GM21529 (cell line): ENCODE measurements at regions not wholly inside any gene's neighbourhood (a gene's known extent, or its start where the extent isn't known, plus 50 kb on each side); places are given as distances from the start of the nearest gene placed in this dataset.

Experiments used
- ATAC-seq: cut with Tn5 transposase; IDR thresholded peaks from one replicate; pipeline ENCODE4 v1.9.1; 2021; ENCODE audit not compliant: unreplicated experiment

GRCh38 chr3:22565393-22565792 is 637.7 kb upstream of the UBE2E2 start:
- no peak for ATAC-seq

DNA sequence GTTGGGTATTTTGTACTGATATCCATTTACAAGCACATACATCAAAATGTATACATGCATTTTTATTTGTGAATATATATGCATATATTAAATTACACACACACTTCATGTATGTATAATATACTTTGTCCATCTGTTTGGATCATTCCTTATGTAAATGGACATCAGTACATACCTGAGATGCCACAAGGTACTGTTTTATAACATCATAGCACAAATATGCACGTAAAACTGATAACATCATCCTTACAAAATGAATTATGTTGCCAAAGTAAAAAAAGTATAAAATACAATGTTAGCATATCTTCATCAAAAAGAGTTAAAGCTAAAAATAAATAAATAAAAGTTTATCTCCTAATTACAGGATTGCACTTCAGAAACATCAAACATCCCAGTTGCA is 634.8 kb upstream of the UBE2E2 start:
- no peak for ATAC-seq

GRCh38 chr3:22569570-22569969 is 633.6 kb upstream of the UBE2E2 start:
- ATAC-seq: no peak

GRCh38 chr3:22581007-22581406 is 622.1 kb upstream of the UBE2E2 start:
- no peak for ATAC-seq

DNA sequence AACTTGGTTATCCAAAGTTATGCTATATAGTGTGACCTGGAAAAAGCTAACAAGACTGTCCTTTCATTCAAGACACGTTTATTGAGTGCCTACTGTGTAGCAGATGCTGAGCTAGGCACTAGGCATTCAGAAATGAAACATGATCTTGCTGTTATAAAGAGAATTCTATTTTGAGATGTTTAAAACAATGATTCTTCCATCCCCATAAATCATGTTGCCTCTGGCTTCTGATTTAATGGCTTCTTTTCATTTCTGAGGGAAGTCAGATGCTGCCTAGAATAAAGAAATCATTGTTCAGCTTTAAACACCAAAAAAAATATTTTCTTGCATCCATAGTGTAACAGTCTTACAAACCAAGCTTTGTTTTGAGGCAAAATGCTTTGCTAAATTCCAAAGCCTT is 620.9 kb upstream of the UBE2E2 start:
- no peak for ATAC-seq

DNA sequence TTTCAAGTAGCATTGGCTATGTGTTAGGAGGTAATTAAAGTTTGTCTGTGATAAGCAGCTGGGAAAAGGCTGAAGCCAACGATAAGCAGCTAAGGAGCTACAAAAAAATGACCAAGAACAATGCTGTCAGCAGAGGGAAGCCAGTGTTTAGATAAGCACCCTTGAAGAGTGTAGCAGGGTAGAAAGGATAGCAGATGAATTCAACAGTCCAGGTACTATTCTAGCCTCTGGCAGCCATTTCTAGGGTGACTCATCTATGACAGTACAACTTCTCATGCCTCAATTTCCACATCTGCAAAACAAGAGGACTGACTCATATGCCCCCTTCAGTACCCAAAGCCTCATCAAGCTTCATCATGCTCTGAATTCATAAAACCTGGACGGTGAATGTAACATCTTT is 617.6 kb upstream of the UBE2E2 start:
- no peak for ATAC-seq

DNA sequence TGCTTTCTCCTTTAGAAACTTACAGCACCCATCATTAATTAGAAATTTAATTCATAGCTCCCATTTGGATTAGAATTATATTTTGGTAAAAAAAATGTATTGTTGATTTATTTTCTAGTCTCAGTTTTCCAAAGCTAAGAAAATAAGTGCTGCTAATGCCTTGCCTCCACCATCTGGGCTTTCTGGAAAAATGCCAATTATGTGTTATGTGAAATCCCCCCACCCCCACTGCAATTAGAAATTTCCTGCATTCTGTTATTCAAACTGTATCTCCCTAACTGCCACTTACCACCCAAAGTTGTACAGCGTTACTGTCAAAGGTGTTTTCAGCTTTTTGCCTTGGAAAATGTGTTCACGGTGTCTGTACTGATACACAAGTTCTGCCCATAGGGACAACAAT is 617.2 kb upstream of the UBE2E2 start:
- ATAC-seq: no peak

DNA sequence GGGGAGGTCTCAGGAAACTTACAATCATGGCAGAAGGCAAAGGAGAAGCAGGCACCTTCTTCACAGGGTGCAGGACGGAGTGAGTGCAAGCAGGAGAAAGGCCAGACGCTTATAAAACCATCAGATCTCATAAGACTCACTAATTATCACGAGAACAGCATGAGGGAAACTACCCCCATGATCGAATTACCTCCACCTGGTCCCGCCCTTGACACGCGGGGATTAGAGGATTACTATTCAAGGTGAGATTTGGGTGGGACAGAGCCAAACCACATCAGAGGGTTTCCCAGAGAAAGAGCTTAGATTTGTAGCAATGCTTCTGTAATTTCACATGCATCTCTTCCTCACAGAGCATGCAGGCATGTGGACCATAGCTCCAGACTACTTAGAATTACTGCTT is 615.7 kb upstream of the UBE2E2 start:
- no peak for ATAC-seq

DNA sequence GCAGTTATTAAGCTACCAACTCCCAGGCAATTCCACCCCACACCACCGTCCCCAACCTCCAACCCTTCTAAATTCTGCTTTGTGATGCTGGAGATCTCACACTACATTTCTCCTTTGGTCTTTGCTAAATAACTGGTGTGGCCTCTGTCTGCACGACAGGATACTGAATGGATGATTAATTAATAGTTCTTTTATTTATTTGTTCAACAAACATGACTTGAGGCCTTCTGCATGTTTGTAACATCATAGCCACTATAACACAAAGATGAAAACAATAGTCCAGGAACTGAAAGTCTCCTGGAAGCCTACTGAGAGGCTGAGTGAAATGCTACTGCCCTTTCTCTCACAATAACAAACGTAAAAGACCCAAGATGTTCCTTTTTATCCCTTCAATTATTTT is 609.5 kb upstream of the UBE2E2 start:
- no peak for ATAC-seq

DNA sequence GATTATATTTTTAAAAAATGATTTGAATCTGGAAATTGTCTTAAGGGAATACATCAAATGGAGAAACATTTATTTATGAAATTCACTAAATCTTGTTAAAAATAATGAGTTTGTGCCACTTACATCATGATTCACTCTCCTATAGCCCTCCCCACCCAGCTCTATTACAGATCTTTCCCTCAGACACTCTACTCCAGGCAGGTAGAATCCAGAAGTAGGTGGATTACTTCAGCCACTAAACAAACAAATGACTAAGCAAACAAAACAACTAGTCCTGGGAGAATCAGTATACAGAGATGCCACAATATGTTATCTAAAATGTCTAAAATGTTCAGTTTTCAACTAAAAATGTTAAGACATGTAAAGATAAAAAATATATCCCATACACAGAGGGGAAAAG is 608.1 kb upstream of the UBE2E2 start:
- ATAC-seq: no peak

DNA sequence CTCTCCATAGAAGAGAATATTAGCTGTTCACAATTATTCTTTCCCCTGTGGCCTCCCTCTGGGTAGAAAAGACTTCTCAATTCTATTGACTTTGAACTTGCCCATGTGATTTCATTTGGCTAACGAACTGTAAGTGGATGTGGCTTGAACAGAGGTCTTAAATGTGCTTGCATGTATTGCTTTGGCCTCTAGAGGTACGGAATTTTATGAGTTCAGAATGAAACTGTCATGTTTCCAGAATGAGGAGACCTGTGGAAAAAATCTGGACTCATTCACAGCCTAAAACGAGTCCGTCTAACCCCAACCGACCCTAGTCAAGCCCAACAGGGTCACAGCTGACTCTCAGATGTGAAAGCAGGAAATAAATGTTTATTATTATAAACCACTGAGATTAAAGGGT is 596.7 kb upstream of the UBE2E2 start:
- ATAC-seq: no peak

DNA sequence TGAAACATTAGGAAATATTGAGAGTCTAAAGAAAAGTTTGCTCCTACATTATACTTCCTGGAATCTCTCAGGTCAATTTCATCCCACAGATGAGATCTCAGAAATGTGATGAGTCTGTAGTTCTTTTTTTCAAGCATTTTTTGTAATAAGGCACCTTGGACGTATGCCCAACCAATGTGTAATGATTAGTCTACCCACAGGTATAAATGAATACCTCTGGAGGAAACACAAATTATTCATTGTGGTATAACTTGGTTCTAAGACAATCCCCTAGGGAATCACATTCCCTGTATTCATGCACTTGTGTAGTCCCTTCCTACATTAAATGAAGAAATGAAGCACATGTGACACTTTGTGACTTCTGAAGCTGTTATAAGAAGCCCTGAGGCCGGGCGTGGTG is 596.2 kb upstream of the UBE2E2 start:
- ATAC-seq: no peak

DNA sequence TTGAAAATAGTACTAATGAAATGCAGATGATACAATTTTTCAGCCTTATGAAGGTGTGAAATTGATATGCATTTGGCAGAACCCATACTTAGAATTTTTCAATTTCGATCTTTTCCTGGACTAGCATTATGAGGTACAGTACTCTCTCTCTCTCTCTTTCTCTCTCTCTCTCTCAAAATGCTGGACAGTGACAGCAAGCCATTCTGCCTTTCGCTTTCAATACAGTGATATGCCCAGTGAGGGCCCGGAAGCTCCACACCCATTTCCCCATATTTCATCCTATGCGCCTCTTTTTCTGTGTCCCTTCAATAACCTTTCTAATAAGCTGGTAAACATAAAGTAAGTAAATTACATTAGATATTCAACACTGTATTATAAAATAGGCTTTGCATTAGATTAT is 595.0 kb upstream of the UBE2E2 start:
- ATAC-seq: no peak

DNA sequence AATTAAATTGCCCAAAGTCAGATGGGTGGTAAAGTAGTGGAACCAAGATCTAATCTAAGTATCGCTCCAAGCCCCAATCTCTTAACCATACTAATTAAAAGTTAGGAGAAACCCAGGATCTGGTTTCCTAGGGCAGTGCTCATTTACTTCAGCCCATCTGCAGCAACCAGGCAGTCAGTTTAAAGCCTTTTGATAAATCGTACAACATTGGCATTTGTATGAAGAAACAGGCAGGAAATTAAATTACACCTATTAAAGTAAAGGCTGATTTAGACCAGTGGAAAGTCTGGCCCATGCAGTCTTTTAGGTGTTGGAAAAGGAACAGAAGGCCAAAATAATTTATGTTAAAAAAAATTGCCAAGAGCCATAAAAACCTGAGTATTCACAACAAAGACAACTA is 594.4 kb upstream of the UBE2E2 start:
- no peak for ATAC-seq

- ATAC-seq: no peak
Measured at GRCh38 chr3:22609139-22609538, 594.0 kb upstream of the UBE2E2 start.

DNA sequence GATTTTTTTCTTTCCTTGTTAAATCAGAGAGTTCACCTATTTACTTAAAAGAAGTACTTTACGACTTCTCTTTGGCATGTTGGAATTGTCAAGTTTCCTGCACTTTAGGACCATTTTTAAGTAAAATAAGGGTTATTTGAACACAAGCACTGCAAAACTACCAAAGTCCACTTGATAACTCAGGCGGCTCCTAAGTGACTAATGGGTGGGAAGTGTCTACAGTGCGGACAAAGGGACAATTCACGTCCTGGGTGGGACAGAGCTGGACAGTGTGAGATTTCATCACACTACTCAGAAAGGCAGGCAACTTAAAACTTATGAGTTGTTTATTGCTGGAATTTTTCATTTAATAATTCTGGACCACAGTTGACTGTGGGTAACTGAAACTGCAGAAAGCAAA is 590.2 kb upstream of the UBE2E2 start:
- ATAC-seq: no peak

DNA sequence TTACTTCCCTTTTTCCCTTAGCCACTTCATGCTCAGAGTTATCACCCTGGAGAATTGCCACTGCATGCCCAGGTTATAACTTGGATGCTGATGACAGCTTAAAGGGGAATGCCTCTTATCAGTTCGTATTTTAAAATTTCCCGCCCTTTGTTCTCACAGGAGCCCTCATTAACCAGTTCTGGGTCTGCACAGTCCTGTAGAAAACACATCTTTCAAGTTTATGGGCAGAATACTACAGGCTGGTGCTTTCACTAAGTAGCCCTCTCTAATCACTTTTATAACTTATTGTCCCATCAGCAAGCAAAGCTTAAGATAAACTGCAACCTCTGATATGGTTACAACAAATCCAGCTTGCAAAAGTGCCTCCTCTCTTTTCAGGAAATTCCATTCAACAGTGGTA is 587.3 kb upstream of the UBE2E2 start:
- no peak for ATAC-seq

DNA sequence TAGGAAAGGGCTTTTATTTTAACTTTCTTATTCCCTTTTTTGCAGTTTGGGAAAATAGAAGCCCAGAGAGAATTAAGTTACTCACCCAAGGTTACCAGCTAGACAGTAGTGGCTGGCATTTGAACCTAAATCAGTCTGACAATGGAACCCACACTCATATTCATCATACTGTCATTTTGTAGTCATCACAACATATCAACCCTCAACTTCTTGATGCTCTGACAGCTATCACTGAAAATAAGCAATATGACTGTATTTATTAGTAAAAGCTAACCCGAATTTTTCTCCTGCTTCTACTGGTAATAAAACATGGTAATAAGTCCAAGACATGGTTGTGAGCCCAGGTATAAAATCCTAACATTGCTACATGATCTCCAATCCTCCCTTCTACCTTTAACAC is 585.8 kb upstream of the UBE2E2 start:
- no peak for ATAC-seq

- no peak for ATAC-seq
Measured at GRCh38 chr3:22620498-22620897, 582.6 kb upstream of the UBE2E2 start.

- no peak for ATAC-seq
Measured at GRCh38 chr3:22621205-22621809, 581.8 kb upstream of the UBE2E2 start.

GRCh38 chr3:22627993-22628499 is 575.1 kb upstream of the UBE2E2 start:
- ATAC-seq: no peak

DNA sequence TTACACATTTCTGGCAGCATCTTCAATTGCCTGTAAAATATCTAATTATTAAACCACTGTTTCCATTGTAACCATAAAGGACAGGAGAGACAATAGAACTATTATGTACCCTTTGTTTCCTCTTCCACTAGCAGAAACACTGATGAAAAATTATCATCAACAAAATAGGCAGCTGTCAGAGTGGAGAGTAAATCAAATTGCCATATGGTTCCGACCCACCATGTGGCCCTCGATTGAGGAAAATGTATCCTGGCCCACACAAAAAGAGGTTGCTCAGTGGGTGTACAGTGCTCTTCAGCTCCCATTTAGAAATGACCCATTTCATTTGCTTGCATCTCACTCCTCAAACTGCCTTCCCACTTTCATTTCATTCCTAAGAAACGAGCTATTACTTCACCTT is 570.6 kb upstream of the UBE2E2 start:
- ATAC-seq: no peak

DNA sequence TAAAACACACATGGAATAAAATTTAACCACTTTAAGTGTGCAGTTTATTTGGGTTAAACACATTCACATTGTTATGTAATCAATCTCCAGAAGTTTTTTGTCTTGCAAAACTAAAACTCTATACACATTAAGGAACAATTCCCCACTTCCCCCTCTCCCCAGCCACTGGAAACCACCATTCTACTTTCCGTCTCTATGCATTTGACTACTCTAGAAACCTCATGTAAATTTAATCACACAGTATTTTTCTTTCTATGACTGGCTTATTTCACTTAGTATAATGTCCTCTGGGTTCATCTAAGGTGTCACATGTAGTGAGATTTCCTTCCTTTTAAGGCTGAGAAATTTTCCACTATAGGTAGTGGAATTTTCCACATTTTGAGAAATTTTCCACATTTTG is 568.7 kb upstream of the UBE2E2 start:
- ATAC-seq: peak; percentile 70
